Tibial artery (tissue), 4 donors: ENCODE measurements at regions not wholly inside any gene's neighbourhood (a gene's known extent, or its start where the extent isn't known, plus 50 kb on each side); places are given as distances from the start of the nearest gene placed in this dataset.
A peak's percentile ranks its signal among the peaks of the same experiment; 100 is the strongest.

ENCODE experiments used
- DNase-seq, 2 donors: peaks; one replicate each; pipeline ENCODE4 v3.0.0-alpha.2; 2019
- H3K27ac ChIP-seq, 2 donors: fragments of 200-600 bp; sonication (generic) in 1 of 2; 1 replicate in 1 of 2; 2 replicates in 1 of 2; pipeline ENCODE4 v1.5.1; 2018 to 2019; ENCODE audit warnings: mild to moderate bottlenecking in 1 of 2
- H3K27me3 ChIP-seq, 2 donors: fragments of 200-600 bp; sonication (generic) in 1 of 2; one replicate each; pipeline versions ENCODE4 v1.5.1 to v1.6.0; 2016 to 2019
- H3K36me3 ChIP-seq, 3 donors: fragments of 200-600 bp; sonication (generic) in 2 of 3; one replicate each; pipeline ENCODE4 v1.5.1; 2016 to 2019; ENCODE audit warnings: mild to moderate bottlenecking in 2 of 3
- H3K4me1 ChIP-seq, 4 donors: fragments of 200-600 bp; sonication (generic) in 2 of 4; 1 replicate in 3 of 4; 2 replicates in 1 of 4; pipeline ENCODE4 v1.5.1; 2016 to 2019
- H3K4me3 ChIP-seq, 2 donors: fragments of 200-600 bp; sonication (generic) in 1 of 2; 1 replicate in 1 of 2; 2 replicates in 1 of 2; pipeline ENCODE4 v1.5.1; 2018 to 2019; ENCODE audit warnings: mild to moderate bottlenecking in 2 of 2
- H3K9me3 ChIP-seq, 3 donors: fragments of 200-600 bp; sonication (generic) in 1 of 3; one replicate each; pipeline ENCODE4 v1.5.1; 2016 to 2019
- CTCF ChIP-seq, 2 experiments: fragments of 200-600 bp in 1 of 2; fragments of 450-650 bp in 1 of 2; IDR thresholded peaks; one replicate each; pipeline ENCODE4 v1.5.1; 2017 to 2019; ENCODE audit warnings: antibody characterized with exemption in 2 of 2, mild to moderate bottlenecking in 1 of 2, moderate library complexity in 1 of 2
- intact Hi-C: fragments of 100-400 bp; cut with DNase I; formaldehyde crosslinking; loops from one replicate; pipeline ENCODE4 v1.15.0; 2023; ENCODE audit warnings: low total_unique reads

- H3K4me1 ChIP-seq, result peaks cover 0 to 9% (median 3%) of the 10 kb centered on the region in 4 donors
- H3K9me3 ChIP-seq, result no peaks in the 10 kb centered on the region
- DNase-seq, result no peak
- H3K27ac ChIP-seq, result no peak overlapping the region
- H3K36me3 ChIP-seq, result no peaks in the 10 kb centered on the region
- no peak overlapping the region for H3K4me3 ChIP-seq
- intact Hi-C loops, result no loop called here
- no peak for TF ChIP-seq CTCF (IDR thresholded peaks at IDR 0.05)
- no peaks in the 10 kb centered on the region for H3K27me3 ChIP-seq
Measured at GRCh38 chrX:40470830-40471429, 109.8 kb upstream of the ATP6AP2 start.

GRCh38 chrX:40469316-40469715 is 111.5 kb upstream of the ATP6AP2 start:
- no peak for DNase-seq
- Histone ChIP-seq H3K36me3 (no peaks in the 10 kb centered on the region), H3K27me3 (no peaks in the 10 kb centered on the region), H3K27ac (no peak overlapping the region), H3K4me3 (no peak overlapping the region), H3K4me1 (peaks cover 0 to 14% (median 3%) of the 10 kb centered on the region in 4 donors), H3K9me3 (no peaks in the 10 kb centered on the region)
- intact Hi-C loops, result no loop called here
- no peak for TF ChIP-seq CTCF (IDR thresholded peaks at IDR 0.05)

GRCh38 chrX:40468033-40468846 is 112.5 kb upstream of the ATP6AP2 start:
- Histone ChIP-seq H3K9me3 (no peaks in the 10 kb centered on the region), H3K27me3 (no peaks in the 10 kb centered on the region), H3K27ac (no peak overlapping the region), H3K4me1 (peaks cover 0 to 12% (median 3%) of the 10 kb centered on the region in 4 donors), H3K36me3 (no peaks in the 10 kb centered on the region), H3K4me3 (no peak overlapping the region)
- peak; percentile 29 to 61 for DNase-seq
- no peak for TF ChIP-seq CTCF (IDR thresholded peaks at IDR 0.05)
- intact Hi-C loops, result no loop called here

- no peaks in the 10 kb centered on the region for H3K9me3 ChIP-seq
- no peaks in the 10 kb centered on the region for H3K27me3 ChIP-seq
- H3K36me3 ChIP-seq, result no peaks in the 10 kb centered on the region
- H3K4me1 ChIP-seq, result peaks cover 0 to 12% (median 2%) of the 10 kb centered on the region in 4 donors
- no peak overlapping the region for H3K4me3 ChIP-seq
- TF ChIP-seq CTCF (IDR thresholded peaks at IDR 0.05), result no peak
- DNase-seq, result no peak
- no peak overlapping the region for H3K27ac ChIP-seq
- intact Hi-C loops, result no loop called here
Measured at GRCh38 chrX:40467454-40467853, 113.3 kb upstream of the ATP6AP2 start.

GRCh38 chrX:40465735-40466551 is 114.8 kb upstream of the ATP6AP2 start:
- Histone ChIP-seq H3K4me1 (peaks cover 0 to 6% (median 0%) of the 10 kb centered on the region in 4 donors), H3K9me3 (no peaks in the 10 kb centered on the region), H3K36me3 (no peaks in the 10 kb centered on the region), H3K27ac (no peak overlapping the region), H3K4me3 (no peak overlapping the region), H3K27me3 (no peaks in the 10 kb centered on the region)
- no peak for TF ChIP-seq CTCF (IDR thresholded peaks at IDR 0.05)
- no peak for DNase-seq
- intact Hi-C loops, result no loop called here
